BE2C (cell line): ENCODE measurements at regions not wholly inside any gene's neighbourhood (a gene's known extent, or its start where the extent isn't known, plus 50 kb on each side); places are given as distances from the start of the nearest gene placed in this dataset.

ENCODE experiments used
- DNase-seq: peaks from one replicate; pipeline ENCODE4 v3.0.0-alpha.2; 2020
- H3K27me3 ChIP-seq: fragments of 250-450 bp; sonication (Bioruptor Pico); 2 replicates; pipeline ENCODE4 v1.5.1; 2020; ENCODE audit warnings: mild to moderate bottlenecking
- H3K36me3 ChIP-seq: fragments of 250-450 bp; sonication (Bioruptor Pico); 2 replicates; pipeline ENCODE4 v1.5.1; 2020; ENCODE audit warnings: mild to moderate bottlenecking
- H3K4me1 ChIP-seq: fragments of 250-450 bp; sonication (Bioruptor Pico); 2 replicates; pipeline ENCODE4 v1.5.1; 2020
- H3K4me3 ChIP-seq: 2 replicates; pipeline ENCODE4 v1.5.1; 2011; ENCODE audit warnings: low read depth, low read length
- H3K9me3 ChIP-seq: fragments of 250-450 bp; sonication (Bioruptor Pico); 2 replicates; pipeline ENCODE4 v1.5.1; 2020
- TF ChIP-seq, protein P1 (sequence below): IDR thresholded peaks from 2 replicates; pipeline ENCODE4 v1.5.1; 2012; ENCODE audit warnings: mild to moderate bottlenecking, low read depth, low read length

DNA sequence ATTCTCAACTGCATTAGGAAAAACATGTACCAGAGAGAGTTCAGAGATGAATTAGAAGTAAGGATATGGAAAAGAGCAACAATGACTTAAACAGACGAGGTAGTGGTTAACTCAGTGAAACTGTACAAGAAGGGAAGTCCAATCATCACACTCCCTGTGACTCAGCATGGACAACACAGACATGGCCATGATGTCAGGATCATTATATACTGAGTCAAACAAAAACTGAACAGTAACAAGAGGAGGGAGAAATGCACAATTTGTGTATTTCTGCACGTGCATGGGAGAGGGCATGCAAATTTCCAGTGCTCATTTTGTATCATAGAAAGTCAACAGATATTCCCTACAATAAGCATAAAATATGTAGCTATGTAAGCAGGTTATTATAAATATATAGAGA lies 1037.8 kb downstream of the BCL11B start:
- no peaks in the 10 kb centered on the region for H3K27me3 ChIP-seq
- TF ChIP-seq, protein P1, sequence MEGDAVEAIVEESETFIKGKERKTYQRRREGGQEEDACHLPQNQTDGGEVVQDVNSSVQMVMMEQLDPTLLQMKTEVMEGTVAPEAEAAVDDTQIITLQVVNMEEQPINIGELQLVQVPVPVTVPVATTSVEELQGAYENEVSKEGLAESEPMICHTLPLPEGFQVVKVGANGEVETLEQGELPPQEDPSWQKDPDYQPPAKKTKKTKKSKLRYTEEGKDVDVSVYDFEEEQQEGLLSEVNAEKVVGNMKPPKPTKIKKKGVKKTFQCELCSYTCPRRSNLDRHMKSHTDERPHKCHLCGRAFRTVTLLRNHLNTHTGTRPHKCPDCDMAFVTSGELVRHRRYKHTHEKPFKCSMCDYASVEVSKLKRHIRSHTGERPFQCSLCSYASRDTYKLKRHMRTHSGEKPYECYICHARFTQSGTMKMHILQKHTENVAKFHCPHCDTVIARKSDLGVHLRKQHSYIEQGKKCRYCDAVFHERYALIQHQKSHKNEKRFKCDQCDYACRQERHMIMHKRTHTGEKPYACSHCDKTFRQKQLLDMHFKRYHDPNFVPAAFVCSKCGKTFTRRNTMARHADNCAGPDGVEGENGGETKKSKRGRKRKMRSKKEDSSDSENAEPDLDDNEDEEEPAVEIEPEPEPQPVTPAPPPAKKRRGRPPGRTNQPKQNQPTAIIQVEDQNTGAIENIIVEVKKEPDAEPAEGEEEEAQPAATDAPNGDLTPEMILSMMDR, result no peak
- no peak for DNase-seq
- H3K36me3 ChIP-seq, result no peaks in the 10 kb centered on the region
- H3K9me3 ChIP-seq, result no peaks in the 10 kb centered on the region
- H3K4me3 ChIP-seq, result no peak overlapping the region
- no peaks in the 10 kb centered on the region for H3K4me1 ChIP-seq

DNA sequence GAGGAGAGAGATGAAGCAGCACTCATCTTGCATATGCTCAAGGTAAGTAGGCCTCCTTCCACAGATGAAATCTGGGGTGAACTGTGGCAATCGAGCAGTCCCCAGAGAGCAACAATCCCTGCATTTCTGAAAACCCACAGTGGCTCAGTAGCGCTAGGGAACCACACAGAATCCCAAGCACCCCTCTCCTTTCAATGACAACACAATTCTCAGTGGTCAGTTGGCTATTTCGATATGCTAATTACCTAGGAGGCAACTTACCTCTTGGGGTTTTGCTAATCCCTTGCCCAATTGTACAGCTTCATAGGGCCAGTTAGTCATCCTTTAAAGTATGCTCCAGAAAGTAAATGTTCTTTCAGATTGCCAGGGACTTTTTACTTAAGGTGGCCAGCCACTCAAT lies 1035.7 kb downstream of the BCL11B start:
- Histone ChIP-seq H3K4me3 (no peak overlapping the region), H3K4me1 (no peaks in the 10 kb centered on the region), H3K36me3 (no peaks in the 10 kb centered on the region), H3K9me3 (no peaks in the 10 kb centered on the region), H3K27me3 (no peaks in the 10 kb centered on the region)
- TF ChIP-seq, protein P1, result no peak
- DNase-seq, result no peak

DNA sequence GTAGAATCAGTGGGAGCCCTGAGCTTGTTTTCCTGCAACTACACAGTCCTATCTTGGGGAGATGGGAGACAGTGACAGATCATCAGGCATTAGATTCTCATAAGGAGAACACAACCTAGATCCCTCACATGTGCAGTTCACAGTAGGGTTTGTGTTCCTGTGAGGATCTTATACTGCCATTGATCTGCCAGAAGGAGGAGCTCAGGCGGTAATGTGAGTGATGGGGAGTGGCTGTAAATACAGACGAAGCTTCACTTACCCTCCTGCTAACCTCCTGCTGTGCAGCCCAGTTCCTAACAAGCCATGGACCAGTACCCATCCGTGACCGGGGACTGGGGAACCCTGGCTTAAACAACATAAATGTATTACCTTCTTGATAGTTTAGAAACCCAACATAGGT lies 1034.1 kb downstream of the BCL11B start:
- H3K4me1 ChIP-seq, result no peaks in the 10 kb centered on the region
- H3K9me3 ChIP-seq, result no peaks in the 10 kb centered on the region
- no peak for DNase-seq
- H3K36me3 ChIP-seq, result no peaks in the 10 kb centered on the region
- no peaks in the 10 kb centered on the region for H3K27me3 ChIP-seq
- TF ChIP-seq, protein P1, result no peak
- H3K4me3 ChIP-seq, result no peak overlapping the region

DNA sequence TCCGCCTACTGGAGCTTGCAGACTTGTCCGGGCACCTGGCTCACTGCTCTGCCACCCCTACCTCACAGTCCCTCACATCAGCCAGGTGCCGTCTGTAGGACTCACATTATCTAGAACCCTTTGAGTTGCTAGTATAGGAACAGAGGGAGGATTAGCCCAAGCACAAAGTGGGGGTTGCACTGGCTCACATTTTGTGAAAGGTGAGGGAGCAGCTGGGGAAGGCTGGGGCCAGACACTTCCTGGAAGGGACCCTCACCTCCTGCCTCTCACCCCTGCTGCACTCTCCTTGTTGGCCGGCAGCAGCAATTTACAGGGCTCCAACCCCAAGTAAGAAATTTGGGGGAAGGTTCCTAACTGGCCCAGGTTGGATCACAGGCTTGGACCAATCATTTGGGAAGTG lies 1031.6 kb downstream of the BCL11B start:
- no peaks in the 10 kb centered on the region for H3K27me3 ChIP-seq
- no peak overlapping the region for H3K4me3 ChIP-seq
- TF ChIP-seq, protein P1, result no peak
- H3K9me3 ChIP-seq, result no peaks in the 10 kb centered on the region; the same call in 1 of the 2 replicates
- H3K4me1 ChIP-seq, result no peaks in the 10 kb centered on the region
- H3K36me3 ChIP-seq, result no peaks in the 10 kb centered on the region
- no peak for DNase-seq

DNA sequence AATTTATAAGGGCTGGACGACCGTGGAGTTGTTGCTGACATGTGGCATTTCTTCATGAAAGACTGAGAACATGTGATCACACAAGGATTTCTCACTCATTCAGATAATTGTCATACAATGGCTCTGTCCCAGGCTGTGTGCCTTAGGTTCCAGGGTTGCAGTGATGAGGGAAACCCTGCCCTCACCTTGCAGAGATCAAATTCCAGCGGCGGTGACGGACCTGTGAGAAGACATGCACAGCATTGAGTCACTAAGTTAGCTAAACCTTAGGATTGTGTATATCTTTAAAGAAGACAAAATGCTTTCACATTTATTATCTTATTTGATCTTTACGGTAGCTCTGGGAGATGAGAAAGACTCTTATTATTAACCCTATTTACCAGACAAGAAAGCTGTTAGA lies 1029.1 kb downstream of the BCL11B start:
- no peaks in the 10 kb centered on the region for H3K36me3 ChIP-seq
- no peaks in the 10 kb centered on the region for H3K4me1 ChIP-seq
- TF ChIP-seq, protein P1, result no peak
- no peaks in the 10 kb centered on the region; the same call in 1 of the 2 replicates for H3K9me3 ChIP-seq
- no peaks in the 10 kb centered on the region for H3K27me3 ChIP-seq
- DNase-seq, result no peak
- H3K4me3 ChIP-seq, result no peak overlapping the region

DNA sequence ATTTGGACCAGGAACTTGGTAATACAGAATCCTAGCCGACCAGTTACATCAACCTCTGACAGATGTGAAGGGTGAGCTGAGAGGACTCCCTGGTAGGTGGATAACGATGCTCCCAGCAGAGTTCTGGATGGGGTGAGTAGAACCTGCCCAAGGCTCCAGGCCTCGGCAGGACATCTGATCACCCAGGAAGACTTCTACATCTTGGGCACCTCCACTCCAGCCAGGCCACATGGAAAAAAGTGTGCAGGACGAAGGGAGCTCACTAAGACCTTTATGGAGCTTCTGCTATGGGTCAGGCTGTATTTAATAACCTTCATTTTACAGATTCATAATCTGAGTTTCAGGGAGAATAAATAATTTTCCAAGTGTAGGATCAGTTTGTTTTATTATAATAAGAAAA lies 1028.7 kb downstream of the BCL11B start:
- TF ChIP-seq, protein P1, result no peak
- H3K4me1 ChIP-seq, result no peaks in the 10 kb centered on the region
- DNase-seq, result no peak
- no peaks in the 10 kb centered on the region for H3K27me3 ChIP-seq
- no peaks in the 10 kb centered on the region; the same call in 1 of the 2 replicates for H3K9me3 ChIP-seq
- H3K36me3 ChIP-seq, result no peaks in the 10 kb centered on the region
- no peak overlapping the region for H3K4me3 ChIP-seq
